Endothelial cell of hepatic sinusoid (primary cell): ENCODE measurements at regions not wholly inside any gene's neighbourhood (a gene's known extent, or its start where the extent isn't known, plus 50 kb on each side); places are given as distances from the start of the nearest gene placed in this dataset.

Experiments
- in situ Hi-C: cut with HindIII; loops from 2 replicates; pipeline ENCODE4 v1.10.0; 2017; ENCODE audit warnings: low sequenced_read_pairs

DNA sequence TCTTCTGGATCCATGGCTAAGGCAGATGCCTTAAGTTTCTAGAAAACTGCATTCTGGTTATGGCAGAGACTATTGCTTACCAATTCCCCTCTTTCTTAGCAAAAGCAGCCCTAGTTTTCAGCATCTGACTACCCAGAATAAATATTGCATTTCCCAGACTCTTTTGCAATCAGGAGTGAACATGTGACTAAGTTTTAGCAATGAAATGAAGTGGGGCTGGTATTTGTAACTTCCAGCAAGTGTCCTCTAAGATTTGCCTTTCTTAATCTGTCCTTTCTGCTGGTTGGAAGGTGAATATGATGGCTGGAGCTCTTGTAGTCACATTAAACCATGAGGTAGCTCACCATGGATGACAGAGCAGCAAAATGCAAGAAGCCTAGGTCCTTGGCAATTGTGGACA lies 132.9 kb upstream of the PKDCC start:
- in situ Hi-C loops, result no loop called here

DNA sequence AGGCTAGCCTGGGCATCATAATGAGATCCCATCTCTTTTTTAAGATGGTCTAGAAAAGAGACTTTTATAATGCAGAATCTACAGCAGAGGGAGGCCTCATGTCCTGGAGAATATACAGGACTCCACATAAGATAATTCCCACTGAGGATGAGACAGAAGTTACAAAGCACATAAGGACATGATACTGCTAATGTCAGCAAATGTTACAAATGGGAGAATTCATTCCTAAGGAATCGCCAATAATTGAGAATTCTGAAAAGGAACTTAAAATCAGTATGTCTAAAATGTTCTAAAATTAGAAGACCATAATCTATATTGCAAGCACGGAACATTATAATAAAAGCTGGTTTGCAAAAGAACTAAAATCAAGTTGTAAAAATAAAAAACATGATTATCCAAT lies 131.6 kb upstream of the PKDCC start:
- in situ Hi-C loops, result no loop called here

DNA sequence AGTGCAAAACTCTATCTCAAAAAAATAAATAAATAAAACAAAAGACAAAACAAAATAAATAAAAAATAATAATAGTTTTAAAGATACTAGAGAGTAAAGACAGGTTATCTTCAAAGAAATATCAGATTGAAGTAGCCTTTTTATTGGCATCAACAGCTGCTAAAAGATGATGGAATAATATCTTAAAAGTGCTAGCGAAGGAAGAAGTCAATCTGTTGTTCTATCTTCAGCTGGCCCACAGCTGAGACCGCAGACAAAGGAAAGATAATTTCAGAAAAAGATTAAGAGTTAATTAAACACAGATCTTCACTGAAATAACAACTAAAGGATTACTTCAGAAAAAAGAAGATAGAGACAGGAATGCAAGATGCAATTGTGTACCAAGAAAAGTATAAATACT lies 130.2 kb upstream of the PKDCC start:
- in situ Hi-C loops, result no loop called here

DNA sequence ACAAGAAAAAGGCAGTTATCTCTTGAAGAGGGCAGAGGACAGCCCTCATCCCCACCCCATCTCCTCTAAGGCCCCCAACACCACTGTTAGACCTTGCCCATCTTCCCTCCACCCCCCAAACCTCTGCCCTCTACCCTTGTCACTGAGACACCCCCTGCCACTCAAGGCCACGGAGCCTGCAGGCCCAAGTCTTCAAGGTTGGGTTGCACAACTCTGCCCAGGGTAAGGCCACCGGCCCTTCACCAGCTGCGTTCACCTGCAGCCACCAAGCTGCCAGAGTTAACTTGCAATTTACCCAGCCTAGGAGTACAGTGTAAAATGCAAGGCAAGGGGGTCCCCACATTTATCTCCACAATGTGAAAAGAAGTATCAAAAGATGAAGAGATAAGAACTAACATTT lies 128.7 kb upstream of the PKDCC start:
- in situ Hi-C loops, result no loop called here

DNA sequence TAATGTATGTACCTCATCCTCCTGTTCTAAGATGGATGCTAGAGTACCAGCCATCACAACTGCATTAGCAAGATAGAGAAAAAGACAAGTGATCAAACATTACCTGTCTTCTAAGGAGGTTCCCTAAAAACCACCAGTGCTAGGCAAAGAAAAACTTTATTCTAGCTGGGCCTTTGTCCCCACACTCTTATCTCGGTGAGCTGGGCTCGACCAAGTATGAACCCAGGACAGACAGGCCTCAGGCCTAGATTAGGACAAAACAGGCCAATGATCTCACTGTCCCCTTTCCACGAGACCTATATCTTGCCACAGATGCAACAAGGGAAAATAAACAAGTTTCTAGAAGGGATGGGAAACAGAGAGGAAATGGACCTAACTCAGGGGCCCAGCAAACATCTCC lies 127.6 kb upstream of the PKDCC start:
- in situ Hi-C loops, result no loop called here

DNA sequence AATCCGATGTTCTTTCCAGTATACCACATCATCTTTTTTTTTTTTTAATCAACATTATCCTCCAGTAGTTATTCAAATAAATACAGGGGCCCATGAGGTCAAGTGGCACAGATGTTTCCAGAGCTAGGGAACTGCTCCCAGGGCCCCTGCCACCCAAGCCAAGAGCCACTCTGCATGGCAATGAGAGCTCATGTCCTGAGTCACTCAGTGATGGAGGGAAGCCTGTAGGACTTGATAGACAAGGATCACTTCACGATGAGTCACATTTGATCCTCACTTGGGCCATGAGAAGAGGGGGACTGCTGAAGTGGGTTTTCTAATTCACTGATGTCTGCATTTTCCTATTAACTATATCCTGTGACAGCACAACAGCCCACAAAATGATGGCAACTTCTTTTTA lies 127.0 kb upstream of the PKDCC start:
- in situ Hi-C loops, result no loop called here

DNA sequence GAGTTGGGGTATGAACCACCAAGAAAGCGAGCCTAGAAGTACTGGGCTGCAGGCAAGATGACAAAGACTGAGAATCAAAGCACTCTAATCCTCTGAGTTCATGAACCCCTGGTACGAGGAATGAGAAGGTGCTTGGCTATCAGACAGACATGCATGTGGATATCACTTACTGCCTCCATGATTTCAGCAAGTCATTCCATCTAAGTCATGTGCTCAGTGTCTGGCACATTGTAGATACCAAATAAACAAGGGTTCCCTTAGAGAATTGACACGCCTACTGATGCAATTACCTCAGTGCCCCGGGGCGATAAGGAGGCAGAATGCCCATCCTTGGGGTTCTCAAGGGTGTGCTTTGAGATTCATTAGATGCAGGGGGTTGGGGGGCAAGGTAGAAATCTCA lies 125.6 kb upstream of the PKDCC start:
- in situ Hi-C loops, result no loop called here

DNA sequence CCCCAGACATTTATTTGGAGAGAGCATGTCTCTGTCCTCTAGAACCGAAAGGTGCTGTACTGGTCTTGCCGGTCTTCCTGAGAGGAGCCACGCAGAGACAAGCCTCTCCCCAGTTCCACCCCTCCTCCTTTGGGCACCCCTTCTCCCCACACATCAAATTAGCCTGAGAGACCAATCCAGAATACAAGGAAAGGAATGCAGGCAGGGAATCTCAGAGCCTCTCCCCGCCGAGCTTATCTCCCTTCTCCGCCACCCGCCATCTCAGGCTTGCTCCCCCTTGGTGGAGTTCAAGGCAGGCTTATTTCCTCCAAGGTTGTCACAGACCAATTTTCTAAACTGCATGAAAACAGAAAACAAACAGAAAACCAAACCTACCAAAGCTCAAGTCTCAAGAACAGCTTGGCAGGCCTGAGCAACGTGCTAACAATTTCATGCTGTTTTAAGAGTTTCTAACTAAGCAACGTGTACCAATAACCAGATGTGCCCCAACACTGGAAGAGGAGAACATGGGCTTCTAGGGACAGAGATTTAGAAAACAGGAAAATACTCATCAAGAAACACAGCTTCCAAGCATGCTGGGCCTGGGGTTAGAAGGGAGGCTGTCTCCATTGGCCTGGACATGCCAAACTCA lies 124.5 kb upstream of the PKDCC start:
- in situ Hi-C loops, result no loop called here

DNA sequence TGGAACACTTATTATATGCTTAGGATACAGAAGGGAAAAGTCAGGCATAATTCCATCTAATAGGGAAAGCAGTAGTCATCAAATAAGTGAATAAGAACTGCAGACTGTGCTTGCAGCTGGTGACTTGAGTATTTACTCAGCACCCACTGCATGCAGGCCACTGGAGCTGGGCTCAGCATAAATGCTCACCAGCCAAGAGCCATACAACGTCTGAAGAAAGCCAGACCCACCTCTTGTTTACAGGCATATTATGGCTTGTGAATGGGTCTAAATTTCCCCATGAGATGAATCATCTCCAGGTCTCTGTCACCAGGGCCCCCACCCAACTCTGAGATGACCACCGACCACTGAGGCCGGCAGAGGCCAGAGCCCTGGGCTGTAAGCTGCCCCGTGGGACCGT lies 123.8 kb upstream of the PKDCC start:
- in situ Hi-C loops, result no loop called here

DNA sequence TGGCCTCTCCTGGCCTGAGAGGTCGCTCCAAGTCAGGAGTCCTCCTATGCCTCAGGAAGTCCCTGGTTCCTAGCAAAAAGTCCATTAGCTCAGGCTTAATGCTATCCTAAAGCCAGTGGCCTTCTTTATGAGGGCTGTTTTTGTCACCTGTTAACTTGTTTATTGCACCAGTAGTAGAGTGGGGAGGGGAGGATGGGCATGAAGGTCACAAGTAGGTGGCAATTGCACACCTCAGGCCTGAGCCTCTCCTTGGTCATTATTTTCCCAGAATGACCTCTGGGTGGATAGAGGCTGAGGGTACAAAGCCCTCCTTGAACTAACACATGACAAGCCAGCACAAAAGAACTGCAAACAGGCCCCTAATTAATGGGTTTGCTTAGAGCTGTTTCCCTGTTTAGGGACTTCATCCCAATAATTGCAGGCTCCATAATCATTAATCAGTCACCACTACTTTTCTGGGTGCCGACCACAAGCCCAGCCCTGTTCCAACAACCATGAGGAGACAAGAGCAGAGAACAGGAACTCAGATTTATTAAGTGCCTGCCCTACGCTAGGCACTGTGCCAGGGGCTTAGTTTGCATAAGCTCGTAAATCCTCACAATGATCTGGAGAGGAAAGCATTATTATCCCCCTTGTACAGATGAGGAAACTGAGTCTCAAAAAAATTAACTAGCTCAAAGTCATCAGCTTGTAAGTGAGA lies 123.0 kb upstream of the PKDCC start:
- in situ Hi-C loops, result no loop called here

DNA sequence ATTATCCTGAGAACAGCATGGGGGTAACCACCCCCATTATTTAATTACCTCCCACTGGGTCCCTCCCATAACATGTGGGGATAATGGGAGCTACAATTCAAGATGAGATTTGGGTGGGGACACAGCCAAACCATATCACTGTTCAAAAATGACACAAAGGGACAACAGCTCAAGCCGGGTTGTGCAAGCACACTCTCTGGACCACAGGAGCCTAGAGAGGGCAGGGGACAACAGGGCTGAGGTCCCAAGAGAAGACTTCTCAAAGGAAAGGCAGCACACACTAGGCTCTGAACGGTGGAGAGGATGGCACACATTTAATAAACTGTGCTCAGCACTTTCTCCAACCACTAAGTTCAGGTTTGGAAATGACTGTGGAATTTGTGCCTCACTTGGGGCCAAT lies 122.1 kb upstream of the PKDCC start:
- in situ Hi-C loops, result no loop called here

DNA sequence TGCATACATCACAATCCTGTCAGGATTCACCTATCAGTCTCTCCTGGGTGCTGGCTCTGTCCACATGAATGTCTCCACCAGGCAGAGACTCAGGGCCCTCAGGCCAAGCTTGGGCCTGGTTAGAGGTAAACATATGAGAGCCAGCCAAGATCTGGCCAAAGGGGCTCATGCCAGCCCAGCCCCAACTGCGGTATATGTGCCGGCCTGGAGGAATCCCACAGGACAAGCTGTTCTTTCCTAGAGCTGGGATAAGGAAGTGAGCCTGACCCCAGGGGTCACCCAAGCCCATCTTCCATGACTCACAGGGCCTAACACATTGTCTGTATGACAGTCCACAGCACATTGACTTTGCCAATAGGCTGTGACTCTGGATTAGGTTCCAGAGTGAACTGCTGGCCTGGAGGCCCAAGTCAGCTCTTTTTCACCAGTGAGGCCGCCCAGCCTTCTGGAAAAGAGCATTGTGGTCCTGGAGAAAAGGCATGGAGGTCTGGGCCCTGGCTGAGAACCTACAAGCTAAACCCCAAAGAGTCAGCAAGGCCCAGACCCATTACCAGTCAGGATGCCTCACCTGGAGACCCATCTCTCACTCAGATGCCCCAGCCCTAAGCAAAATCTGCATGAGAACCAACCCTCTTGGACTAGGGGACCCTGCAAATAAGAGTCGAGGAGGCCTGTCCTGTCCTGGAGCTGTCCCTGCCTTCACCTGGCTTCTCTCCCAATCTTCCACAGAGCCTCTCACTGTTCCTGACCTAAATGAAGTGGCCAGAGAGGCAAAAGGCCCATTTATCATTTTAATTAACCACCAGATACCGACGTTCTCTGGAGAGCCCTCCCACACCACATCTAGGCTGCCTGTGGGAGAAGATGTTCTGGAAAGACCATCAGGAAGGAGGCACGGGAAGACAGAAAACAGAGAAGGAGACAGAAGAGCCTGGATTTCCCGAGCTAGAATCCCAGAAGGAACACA lies 120.9 kb upstream of the PKDCC start:
- in situ Hi-C loops, result no loop called here

DNA sequence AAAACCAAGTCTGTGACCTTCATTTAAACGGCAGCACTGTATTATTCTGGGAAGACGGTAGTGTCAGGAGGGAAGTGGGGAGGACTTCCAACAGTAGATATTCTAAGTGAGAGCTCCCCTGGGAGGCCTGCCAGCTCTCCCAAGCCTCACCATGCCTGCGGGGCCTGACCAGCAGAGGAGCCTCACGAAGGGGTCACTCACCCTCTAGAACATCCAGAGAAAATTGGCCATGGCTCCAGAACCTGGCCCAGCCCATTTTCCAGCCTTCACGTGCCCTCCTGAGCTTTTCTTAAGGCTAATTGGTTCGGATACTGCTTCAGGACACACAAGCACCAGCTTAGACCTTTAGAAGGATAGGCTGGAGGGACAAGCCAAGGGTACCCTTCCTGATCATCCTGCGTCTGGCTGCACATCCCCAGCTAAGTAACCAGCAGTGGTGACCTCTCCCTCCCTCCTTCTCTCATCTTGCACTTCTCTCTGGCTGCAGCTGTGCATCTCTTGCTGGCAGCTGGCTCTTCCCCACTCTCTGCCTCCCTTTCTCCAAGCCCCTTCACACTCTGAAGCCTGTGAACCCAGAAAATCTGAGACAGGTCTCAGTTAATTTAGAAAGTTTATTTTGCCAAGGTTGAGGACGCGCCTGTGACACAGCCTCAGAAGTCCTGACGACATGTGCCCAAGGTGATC lies 120.1 kb upstream of the PKDCC start:
- in situ Hi-C loops, result no loop called here

DNA sequence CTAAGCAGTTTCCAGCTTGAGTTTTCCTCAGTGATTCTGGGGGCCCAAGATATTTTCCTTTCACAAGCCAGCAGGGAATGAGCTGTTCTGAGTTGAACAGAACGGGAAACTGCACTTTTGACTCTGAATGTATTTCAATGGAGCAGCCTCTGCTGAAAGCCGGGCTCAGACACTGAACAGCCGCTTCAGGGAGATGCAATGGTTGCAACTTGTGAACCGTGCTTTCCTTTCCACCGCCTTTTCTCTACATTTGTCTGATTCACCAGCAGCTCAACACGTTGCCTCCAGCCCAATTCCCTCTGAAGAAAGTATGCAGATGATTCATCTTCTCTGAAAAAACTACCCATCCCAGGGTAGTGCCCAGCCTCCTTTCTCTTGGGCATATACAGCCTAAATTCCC lies 119.3 kb upstream of the PKDCC start:
- in situ Hi-C loops, result no loop called here

DNA sequence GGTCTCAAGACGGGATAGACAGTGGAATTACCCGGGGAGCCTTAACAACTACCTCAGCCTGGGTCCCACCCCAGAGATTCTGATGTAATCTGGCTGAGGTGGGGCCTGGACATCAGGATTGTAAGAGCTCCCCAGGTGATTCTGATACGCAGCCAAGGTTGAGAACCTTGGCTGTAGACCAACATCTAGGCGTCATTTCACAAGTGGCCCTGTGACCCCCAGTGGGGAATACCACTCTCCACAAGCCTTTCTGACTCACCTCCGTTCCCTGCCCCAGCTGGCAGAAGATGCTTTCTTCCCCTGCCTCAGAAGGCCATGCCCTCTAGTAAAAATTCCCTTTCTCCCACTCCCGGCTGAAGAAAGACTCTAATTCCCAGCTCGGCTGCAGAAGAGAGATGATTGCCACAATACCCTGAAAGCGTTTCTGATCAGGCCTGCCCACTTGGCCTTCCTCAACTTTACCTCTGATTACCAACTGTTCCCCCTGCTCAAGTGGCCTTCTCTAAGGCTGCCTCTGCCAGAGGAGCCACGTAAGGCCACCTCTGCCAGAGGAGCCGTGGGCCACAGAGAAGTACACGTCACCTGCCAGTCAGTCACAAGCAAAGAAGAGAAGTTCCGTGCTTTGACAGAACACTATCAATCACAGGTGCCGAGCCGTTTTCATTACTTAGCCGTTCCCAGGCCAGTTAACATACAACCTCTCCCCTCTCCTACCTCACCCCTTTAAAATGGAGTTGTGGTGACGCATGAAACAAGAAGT lies 116.8 kb upstream of the PKDCC start:
- in situ Hi-C loops, result no loop called here

DNA sequence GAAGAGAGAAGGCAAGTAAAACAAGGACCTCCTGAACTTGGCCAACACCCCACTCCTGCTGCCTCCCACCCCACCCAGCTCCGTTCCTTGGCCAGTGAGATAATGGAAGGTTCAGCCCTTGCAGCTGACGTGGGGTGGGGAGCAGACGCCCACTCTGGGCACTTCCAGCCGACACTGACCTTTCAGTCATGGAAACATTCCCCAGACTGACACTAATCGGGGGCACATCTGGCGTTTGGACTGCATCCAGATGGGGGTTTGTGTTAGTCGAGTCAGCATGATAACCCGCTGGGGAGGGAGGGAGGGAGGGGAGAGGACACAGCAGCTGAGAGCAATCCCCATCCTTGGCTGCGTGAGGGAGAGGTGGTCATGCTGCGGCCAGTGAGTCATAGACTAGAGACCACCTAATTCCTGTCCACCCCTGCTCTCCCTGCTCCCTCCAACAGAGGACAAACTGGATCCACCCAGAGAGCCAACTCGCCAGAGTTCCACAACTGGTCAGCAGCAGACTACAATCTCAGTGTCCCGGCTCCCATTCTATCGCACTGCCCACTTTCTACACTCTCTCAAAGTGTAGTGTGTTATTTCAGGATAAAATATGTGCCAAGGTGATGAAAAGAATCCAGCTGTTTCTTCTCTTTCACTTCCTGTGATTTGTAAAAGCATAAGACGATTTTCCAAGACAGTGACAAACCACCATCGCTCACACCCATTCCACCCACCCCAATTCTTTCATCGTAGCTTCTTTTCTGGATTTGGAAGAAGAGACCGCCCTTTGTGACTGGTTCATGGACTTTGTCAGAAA lies 115.4 kb upstream of the PKDCC start:
- in situ Hi-C loops, result no loop called here

DNA sequence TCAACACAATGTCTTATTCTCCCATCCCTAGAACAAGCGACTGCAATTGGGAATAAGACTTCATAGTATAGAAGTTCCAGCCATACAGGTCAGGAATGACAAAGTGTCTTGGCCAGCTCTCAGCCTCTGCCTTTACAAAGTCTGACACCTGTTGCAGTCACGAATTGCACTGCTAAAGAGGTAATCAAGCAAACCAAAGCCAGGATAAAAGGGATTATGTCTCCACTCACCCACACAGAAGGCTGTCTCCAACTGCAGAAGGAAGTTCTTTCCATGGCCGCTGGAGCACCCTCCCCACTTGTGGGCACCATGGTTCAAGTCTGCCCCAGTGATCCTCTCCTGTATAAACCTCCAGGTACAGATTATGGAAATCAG lies 114.8 kb upstream of the PKDCC start:
- in situ Hi-C loops, result no loop called here

DNA sequence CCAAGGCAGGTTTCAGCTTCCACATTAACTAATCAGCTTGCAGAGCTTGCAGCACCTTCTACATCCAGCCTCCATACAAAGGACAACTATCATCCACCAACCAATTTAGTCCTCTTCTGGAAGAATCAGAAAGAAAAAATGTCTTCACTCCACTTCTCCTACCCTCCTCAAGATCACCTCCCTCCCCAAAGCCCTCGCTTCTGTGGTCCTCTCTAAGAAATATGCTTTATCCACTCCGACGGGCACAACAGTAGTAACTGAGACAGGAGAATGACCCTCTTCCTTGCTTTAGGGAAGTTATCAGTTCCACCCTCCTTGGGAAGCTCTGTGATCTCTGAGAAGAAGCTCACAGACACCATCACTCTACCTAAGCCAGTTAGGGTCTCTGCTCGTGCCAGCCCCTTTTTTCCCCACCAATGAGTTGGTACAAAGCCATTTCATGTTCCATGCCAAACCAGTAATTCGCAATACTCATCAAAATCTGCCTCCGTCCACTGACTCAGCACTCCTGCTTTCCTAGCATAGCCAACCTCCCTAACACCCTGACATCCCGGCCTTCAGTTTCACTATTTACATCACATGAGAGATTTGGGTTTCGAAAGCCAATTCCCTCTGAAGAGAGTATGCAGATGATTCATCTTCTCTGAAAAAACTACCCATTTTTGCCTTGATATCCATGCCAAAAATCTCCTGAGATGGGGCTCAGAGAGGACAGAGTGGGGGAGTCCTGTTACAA lies 114.1 kb upstream of the PKDCC start:
- in situ Hi-C loops, result no loop called here

DNA sequence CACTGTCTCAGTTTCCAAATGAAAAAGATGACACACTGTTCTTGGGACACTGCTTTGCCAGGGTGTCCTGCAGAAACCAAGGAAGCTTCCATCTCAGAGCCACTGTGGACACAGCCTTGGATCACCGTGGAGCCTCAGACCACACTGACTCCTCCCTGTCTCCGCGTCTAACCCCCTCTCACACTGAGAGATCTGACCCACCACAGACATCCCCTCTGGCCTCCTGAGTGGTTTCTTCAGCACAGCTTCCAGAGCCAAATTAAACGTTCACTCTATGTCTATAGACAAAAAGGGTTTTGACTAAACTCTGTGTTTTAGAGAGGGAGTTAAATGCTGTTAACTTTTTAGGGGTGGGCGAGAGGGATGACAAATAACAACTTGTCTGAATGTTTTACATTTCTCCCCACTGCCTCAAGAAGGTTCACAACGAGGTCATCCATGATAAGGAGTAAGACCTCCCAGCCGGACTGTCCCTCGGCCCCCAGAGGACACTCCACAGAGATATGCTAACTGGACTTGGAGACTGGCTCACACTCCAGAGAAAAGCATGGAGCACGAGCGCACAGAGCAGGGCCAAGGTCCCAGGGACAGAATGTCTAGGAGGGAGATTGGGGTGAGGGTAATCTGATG lies 113.4 kb upstream of the PKDCC start:
- in situ Hi-C loops, result no loop called here
